GM12874 (cell line): ENCODE measurements at regions not wholly inside any gene's neighbourhood (a gene's known extent, or its start where the extent isn't known, plus 50 kb on each side); places are given as distances from the start of the nearest gene placed in this dataset.

ENCODE experiments used
- TF ChIP-seq, protein P1 (sequence below): IDR thresholded peaks from 2 replicates; pipeline ENCODE4 v1.5.1; 2011; ENCODE audit warnings: low read depth, mild to moderate bottlenecking, control low read depth, low read length, moderate library complexity; ENCODE audit not compliant: insufficient read depth

DNA sequence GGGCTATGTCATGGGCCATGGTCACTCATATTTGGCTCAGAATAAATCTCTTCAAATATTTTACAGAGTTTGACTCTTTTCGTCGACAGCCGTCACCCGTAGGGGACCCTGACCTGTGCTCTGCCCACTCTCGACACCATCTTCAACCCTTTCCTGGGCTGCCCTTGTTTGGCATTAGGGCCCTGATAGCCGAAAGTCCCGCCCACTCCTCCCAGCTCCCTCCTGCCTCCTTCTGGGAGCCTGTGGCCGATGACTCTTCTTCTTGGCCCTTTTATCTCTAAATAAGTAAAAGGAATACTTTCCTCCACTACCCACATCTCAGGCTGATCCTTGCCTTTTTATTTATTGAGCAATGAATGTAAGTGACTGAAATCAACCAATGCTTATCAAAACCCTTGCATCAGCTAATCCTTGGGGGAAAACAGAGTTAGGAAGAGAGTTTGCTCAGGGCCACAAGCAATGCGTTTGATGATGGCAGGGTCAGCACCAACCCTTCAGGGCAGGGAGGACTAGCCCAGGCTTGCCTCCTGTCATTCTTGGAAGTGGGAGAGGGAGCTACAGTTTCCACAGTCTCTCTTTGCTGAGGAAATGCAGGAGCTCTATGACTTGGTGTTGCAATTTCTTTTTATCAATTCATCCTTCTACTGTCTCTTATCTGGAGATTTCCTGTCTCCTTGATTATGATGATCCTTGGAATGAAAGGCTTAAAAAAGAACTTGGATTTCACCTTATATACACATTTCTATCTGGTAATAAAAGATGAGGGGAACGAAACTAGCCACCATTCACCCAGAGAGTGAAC lies 218.2 kb upstream of the PODXL start:
- TF ChIP-seq, protein P1, sequence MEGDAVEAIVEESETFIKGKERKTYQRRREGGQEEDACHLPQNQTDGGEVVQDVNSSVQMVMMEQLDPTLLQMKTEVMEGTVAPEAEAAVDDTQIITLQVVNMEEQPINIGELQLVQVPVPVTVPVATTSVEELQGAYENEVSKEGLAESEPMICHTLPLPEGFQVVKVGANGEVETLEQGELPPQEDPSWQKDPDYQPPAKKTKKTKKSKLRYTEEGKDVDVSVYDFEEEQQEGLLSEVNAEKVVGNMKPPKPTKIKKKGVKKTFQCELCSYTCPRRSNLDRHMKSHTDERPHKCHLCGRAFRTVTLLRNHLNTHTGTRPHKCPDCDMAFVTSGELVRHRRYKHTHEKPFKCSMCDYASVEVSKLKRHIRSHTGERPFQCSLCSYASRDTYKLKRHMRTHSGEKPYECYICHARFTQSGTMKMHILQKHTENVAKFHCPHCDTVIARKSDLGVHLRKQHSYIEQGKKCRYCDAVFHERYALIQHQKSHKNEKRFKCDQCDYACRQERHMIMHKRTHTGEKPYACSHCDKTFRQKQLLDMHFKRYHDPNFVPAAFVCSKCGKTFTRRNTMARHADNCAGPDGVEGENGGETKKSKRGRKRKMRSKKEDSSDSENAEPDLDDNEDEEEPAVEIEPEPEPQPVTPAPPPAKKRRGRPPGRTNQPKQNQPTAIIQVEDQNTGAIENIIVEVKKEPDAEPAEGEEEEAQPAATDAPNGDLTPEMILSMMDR: no peak

DNA sequence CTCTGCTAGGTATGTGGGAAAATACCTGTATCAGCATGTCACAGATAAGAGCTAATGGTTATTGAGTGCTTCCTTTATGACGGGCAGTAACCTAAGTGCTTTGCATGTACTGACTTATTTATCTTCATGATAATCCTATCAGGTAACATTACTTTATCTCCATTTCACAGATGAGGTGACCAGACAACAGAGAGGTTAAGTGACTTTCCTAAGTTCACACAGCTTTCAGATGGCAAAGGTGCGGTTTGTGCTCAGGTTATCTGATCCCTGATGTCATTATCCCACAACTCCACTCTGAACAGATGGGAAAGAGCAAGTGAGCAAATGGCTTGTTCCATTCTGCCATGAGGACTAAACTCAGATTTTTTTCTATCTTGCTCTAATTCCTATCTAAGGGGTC lies 217.0 kb upstream of the PODXL start:
- TF ChIP-seq, protein P1: no peak

DNA sequence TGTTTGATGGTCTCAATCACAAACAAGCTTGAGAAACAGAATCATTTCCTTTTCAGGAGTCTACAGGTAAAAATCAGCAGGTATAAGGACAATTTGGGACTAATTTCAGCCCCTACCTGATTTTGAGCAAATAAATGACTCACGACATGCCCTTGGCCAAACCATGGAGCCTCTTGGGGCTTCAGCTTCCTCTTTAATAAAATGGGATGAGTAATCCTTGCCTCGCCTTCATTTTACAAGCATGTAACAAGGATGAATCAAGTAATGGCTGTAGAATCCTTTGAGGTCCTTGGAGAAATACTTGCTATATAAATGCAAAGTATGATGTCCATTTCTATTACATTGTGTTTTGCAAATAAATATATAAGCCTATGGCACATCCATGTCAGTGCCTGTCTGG lies 212.8 kb upstream of the PODXL start:
- TF ChIP-seq, protein P1: no peak

DNA sequence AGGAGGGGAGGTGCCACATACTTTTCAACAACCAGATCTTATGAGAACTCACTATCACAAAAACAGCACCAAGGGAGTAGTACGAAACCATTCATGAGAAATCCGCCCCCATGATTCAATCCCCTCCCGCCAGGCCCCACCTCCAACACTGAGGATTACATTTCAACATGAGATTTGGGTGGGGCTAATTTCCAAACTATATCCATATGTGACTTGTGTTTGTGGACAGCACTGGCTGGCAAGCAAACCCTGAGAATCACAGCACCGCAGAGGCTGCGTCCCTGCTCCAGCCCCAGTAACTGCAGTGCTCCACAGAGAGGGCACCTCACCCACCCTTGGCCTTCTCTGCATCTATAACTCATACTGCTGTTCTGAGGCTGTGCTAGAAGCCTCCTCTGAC lies 211.2 kb upstream of the PODXL start:
- TF ChIP-seq, protein P1: no peak

DNA sequence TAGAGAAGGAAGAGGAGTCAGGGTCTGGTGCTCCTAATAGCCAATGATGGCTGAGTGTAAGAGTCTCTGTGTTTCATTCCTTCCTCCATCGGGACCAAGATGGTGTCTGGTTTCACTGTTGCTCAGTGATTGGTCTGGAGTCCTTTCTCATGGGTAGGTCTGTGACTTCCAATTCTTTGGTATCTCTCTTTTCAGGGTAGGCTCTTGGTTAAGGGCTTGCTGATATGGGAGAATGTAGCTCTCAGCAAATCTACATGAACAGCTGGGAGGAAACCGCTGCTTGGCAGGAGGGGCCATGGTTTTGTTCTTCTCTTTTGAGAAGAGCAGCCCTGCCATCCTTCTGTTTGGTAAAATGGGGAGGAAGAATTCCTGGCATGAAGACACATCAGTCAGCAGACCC lies 209.1 kb upstream of the PODXL start:
- TF ChIP-seq, protein P1: no peak

DNA sequence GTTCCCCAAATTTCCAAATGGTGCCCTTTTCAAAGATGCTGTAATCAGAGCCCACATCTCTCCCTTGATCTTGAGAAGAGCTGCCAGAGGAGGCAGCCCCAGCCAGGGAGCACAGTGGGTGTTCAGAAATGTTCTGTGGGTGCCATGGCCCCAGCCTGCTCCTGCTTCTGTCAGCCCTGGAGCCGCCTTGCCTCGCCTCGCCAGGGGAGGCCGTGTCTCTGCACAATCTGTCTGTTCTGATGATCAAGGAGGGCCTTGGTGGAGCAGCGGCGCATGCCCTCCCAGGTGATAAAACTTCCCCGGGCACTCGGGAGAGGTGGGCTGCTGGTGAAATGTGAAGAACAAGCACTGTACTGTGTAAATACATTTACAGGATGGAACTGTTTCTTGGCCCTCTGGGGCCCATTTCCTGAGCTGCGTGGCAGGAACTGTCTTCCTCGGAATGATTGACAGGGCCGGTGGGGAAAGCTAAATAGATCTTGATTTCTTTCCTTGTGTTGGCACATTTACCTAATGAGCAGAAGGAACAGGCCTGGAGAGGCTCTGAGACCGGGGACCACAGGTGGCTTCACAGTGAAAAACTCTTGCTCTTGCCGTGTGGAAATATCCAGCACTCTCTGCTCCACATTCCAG lies 207.8 kb upstream of the PODXL start:
- TF ChIP-seq, protein P1: no peak

DNA sequence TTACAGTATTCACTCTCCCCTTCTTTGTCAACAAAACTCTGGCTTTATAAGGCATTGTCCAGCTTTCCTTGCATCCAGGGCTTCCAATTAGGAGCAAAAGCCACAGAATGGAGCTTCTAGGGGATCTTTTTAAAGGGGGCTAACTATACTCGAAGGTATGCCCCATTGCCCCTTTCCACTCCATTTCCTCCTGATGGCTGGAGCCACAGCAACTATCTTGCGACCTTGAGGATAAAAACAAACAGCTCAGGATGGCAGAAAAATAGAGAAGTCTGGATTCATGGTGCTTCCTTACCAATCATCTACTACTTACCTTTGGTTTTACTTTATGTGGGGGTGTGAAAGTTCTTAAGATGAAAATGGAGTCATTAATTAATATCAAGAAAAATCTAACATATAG lies 206.3 kb upstream of the PODXL start:
- TF ChIP-seq, protein P1: no peak
